ENCODE measurements at regions not wholly inside any gene's neighbourhood (a gene's known extent, or its start where the extent isn't known, plus 50 kb on each side); places are given as distances from the start of the nearest gene placed in this dataset.

DNA sequence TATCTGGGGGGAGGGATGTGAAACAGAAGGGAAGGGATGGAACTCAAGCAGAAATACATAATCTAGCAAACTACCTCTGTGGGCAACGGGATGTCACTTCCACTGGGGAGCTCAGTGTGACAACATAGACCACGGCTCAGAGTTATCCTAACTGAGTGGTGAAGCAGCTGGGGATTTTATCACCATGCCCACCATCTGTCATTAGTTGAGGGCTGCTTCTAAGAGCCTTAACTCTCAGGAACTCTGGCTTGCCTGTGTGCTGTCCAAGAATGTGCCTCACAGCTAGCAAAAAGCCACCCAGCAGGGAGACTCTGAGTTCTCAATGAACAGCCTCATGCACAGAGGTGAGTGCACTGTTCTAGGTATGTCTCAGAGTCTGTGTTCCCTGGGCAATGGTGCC, 90.6 kb upstream of the CXCL14 start:
- DNase-seq (ENCODE audit: extremely low read depth, low read depth) = no peak

DNA sequence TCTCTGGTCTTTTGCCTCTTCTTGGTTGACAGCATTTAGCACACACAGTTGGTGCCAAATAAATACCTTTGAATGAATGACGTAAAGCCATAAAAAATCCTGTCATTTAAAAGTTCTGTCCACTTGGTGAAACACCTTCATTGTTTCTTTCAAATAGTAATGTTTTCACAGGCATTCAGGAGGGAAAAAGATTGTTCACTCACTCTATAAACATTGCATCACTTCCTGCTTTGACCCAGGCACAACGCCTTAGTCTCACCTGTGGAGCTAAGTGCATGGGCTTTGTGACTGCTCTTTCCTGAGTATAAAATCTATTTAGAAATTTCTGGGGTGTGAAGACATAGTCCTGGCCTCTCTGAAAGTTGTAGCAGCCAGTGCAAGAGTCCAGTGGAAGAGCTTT, 88.9 kb upstream of the CXCL14 start:
- no peak for DNase-seq (ENCODE audit: extremely low read depth, low read depth)

- DNase-seq (ENCODE audit: extremely low read depth, low read depth) = no peak
Measured at GRCh38 chr5:135667204-135667603, 88.4 kb upstream of the CXCL14 start.

- DNase-seq (ENCODE audit: extremely low read depth, low read depth) = no peak
Measured at GRCh38 chr5:135662683-135663082, 83.9 kb upstream of the CXCL14 start.

DNA sequence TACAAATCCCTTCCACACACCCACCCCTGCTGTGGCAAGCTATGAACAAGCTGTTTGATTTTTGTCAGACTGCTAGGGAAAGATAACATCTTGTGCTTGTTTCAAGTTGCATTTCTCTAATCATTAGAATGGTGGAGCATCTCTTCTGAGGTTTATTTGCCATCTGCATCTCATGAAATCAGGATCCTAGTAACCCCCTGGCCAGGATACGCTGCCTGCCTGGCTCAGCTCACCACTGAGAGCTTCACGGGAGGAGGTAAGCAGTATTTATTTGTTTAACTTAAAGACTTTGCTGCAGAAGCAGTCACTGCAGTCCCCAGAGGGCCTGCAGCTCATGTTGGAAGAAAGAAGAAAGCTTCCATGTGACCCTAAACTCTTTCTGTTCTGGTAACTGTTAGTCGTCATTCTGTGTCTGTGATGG, 83.3 kb upstream of the CXCL14 start:
- DNase-seq (ENCODE audit: extremely low read depth, low read depth) = no peak

GRCh38 chr5:135660826-135661575, 82.2 kb upstream of the CXCL14 start:
- no peak for DNase-seq (ENCODE audit: extremely low read depth, low read depth)

- DNase-seq (ENCODE audit: extremely low read depth, low read depth) = no peak
Measured at GRCh38 chr5:135657536-135658305, 78.9 kb upstream of the CXCL14 start.

GRCh38 chr5:135655468-135655815, 76.7 kb upstream of the CXCL14 start:
- DNase-seq (ENCODE audit: extremely low read depth, low read depth) = no peak

- no peak for DNase-seq (ENCODE audit: extremely low read depth, low read depth)
Measured at GRCh38 chr5:135654761-135655467, 76.1 kb upstream of the CXCL14 start.

- DNase-seq (ENCODE audit: extremely low read depth, low read depth) = no peak
Measured at GRCh38 chr5:135651156-135651555, 72.4 kb upstream of the CXCL14 start.

DNA sequence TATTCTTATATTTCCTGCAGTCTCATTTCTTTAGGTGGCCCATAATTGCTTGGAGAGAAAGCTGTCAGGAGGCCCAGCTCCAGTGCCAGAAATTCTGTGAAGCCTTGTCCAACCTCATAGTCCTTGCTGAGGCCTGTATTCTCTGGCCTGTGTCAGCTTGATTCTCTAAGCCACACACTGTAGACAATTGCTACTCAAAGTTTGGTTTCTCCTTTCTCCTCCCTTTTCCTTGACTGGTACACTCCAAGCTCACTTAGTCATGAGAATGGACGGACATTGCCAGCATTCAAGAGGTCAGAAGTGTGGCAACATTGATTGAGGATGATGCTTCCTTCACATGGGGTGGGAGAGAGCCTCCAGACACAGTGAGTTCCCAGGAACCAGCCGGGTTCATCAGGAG, 71.3 kb upstream of the CXCL14 start:
- no peak for DNase-seq (ENCODE audit: extremely low read depth, low read depth)

- DNase-seq (ENCODE audit: extremely low read depth, low read depth) = no peak
Measured at GRCh38 chr5:135649435-135649834, 70.6 kb upstream of the CXCL14 start.

DNA sequence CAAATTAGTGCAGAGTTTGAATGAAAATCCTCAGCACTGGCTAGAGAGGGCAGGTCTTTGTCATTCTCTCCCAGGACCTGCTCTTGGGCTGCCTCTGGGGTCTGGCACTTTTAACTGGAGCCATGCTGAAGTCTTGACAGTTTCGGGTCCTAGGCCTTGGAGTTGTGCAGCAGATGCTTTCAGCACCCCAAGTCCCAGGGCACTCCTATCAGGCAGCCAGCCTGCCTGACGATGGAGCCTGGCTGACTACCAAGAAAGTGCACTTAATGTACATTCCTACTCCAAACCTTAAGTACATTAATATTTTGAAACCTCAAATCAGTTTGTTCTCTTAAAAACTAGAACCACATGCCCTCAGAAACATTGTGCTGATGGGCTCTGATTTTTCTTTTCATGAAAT, 69.3 kb upstream of the CXCL14 start:
- no peak for DNase-seq (ENCODE audit: extremely low read depth, low read depth)

GRCh38 chr5:135645336-135646180, 66.8 kb upstream of the CXCL14 start:
- no peak for DNase-seq (ENCODE audit: extremely low read depth, low read depth)

DNA sequence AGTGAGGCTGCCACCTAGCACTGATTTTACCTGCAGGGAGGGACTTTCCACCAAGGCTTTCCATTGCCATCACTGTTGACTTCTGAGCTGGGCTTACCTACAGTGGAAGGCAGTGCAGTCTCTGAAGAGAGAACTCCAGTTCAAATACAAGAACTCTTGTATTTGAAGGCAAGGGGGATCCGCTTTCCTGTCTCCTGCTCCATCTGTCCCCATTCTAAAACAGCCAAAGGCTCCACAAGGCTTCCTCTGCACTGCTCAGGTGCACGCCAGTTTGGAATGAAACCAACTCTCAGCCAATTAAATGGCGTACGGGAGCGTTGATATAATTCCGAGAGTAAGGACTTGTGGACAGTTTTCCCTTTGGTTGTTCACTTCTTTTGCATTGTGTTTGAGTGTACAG, 66.0 kb upstream of the CXCL14 start:
- DNase-seq (ENCODE audit: extremely low read depth, low read depth) = no peak

- no peak for DNase-seq (ENCODE audit: extremely low read depth, low read depth)
Measured at GRCh38 chr5:135643881-135644766, 65.3 kb upstream of the CXCL14 start.

- no peak for DNase-seq (ENCODE audit: extremely low read depth, low read depth)
Measured at GRCh38 chr5:135642934-135643333, 64.1 kb upstream of the CXCL14 start.

DNA sequence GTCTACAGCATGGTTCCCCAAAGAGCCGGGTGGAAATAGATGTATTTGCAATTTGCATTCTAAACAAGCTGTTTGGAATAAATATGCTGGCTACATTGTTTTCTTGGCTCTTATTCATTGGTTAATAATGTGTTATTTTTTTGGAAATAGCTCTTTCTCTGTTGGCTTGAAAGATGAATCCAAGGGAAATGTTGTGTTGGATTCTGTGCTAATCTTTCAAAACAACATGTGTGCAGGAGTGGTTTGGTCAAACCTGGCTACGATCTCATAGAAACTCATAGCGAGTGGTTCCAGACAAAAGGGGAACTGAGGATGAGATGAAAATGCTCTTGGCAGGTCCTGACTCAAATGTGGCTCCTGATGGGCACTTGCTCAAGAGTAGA, 63.7 kb upstream of the CXCL14 start:
- no peak for DNase-seq (ENCODE audit: extremely low read depth, low read depth)

DNA sequence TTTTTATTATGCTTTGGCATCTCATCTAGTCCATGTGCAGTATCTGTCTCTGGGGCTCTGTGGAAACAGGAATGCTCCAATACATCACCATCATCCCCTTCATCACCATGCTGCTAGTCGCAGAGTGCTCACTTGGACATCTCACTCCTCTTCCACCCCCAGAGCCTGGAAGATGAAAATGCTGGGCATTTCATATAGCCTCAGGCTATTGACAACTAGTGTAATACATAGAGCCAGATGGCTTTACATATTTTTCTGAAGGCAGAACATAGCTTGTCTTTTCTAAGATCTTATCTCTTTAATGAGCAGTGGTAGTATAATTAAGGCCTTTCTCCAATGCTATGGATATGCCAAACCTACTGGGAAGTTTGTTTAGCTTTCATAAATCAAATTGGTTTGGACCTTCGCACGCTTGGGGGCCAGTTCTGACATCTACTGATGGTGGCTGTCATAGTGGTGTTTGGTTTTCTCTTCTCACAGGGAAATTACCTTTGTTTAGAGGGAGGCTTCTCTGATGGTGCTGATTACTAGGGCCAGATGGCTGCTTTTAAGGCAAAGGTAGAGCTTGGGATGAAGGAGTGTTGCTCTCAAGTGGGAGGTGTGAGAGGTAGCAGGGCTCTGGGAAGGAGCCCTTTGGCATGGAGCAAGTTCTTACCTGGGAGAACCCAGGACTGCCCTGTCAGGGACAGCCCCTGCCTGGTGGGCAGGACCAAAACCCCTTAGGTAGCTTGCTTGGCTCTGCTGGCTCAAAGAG, 63.1 kb upstream of the CXCL14 start:
- DNase-seq (ENCODE audit: extremely low read depth, low read depth) = no peak
